GM12865 (cell line): ENCODE measurements at regions not wholly inside any gene's neighbourhood (a gene's known extent, or its start where the extent isn't known, plus 50 kb on each side); places are given as distances from the start of the nearest gene placed in this dataset.

ENCODE experiments used
- DNase-seq: peaks from one replicate; pipeline ENCODE4 v3.0.0; 2010; ENCODE audit warnings: low read depth
- H3K4me3 ChIP-seq: 2 replicates; pipeline ENCODE4 v1.5.1; 2011; ENCODE audit warnings: mild to moderate bottlenecking, low read depth, low read length, control low read depth
- CTCF ChIP-seq: IDR thresholded peaks from 2 replicates; pipeline ENCODE4 v1.5.1; 2011; ENCODE audit warnings: low read length, control low read depth, low read depth, inconsistent platforms; ENCODE audit not compliant: insufficient read depth; ENCODE audit errors: missing control alignments

GRCh38 chr10:110408203-110408871, 89.4 kb upstream of the DUSP5 start:
- peak; percentile 36 for DNase-seq
- TF ChIP-seq CTCF: no peak
- no peak overlapping the region for H3K4me3 ChIP-seq

- no peak overlapping the region for H3K4me3 ChIP-seq
- no peak for DNase-seq
- no peak for TF ChIP-seq CTCF
Measured at GRCh38 chr10:110408943-110409342, 88.8 kb upstream of the DUSP5 start.

GRCh38 chr10:110409488-110409887, 88.2 kb upstream of the DUSP5 start:
- no peak for DNase-seq
- TF ChIP-seq CTCF: no peak
- peak overlapping the region; percentile 49 for H3K4me3 ChIP-seq

GRCh38 chr10:110409926-110410325, 87.8 kb upstream of the DUSP5 start:
- TF ChIP-seq CTCF: no peak
- DNase-seq: peak; percentile 80
- peak overlapping the region; percentile 49 for H3K4me3 ChIP-seq

GRCh38 chr10:110410329-110411046, 87.2 kb upstream of the DUSP5 start:
- H3K4me3 ChIP-seq: peak overlapping the region; percentile 49
- DNase-seq: no peak
- no peak for TF ChIP-seq CTCF

- no peak overlapping the region for H3K4me3 ChIP-seq
- no peak for TF ChIP-seq CTCF
- DNase-seq: no peak
Measured at GRCh38 chr10:110411047-110411410, 86.7 kb upstream of the DUSP5 start.
